ENCODE measurements at regions not wholly inside any gene's neighbourhood (a gene's known extent, or its start where the extent isn't known, plus 50 kb on each side); places are given as distances from the start of the nearest gene placed in this dataset.

DNA sequence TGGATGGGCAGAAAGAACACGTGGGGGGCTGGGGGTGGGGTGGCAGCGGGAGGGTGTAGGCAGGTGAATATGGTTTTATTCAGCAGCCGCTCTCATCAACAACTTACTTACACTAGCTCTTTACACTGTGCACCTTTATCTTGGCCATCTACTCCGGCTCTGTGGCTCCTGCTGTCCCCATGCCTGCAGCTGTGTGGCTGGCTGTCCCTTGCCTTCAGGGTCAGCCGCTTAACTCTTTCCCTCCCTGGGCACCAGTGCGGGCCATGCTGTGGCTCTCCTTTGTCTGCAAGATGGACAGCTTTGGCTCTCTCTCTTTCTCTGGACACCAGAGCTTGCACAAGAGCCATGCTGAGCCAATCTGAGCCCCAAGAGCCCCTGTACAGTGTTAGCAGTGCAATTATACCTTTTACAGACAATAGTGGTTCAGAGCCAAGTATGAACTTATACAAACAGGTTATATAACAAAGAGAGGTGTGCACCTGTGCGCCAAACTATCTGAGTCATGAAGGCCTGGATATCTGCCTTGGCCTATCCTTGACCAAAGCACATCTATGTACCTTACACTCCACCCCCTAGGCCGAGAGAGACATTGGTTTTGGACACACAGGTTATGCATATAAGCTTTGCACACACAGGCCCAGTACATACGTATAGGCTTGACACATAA is 94.3 kb upstream of the CTSC start:
- no peak overlapping the region for H3K4me2 ChIP-seq (ENCODE audit: low read length)
- intact Hi-C loops (cut with micrococcal nuclease), result no loop called here
- H3K79me2 ChIP-seq (ENCODE audit: insufficient read depth, low read length), result no peaks in the 10 kb centered on the region
- ChIA-PET RAD21 (ENCODE audit: low non-redundant PET in 1 of 2, low total read pairs in 2 of 2, uncharacterized antibody in 2 of 2, unreplicated experiment in 2 of 2) (no interaction called here), CTCF (no interaction called here), POLR2A (no interaction called here)
- no peak for ATAC-seq
- no peak overlapping the region for H3K4me3 ChIP-seq (replicated peaks in 1 of 2; ENCODE audit: low read depth in 1 of 2, low read length in 2 of 2)
- H3K36me3 ChIP-seq (ENCODE audit: control insufficient read depth in 1 of 2, insufficient read depth in 2 of 2, low read length in 2 of 2), result no peaks in the 10 kb centered on the region
- no peaks in the 10 kb centered on the region for H4K20me1 ChIP-seq (ENCODE audit: insufficient read depth)
- no peaks in the 10 kb centered on the region for H3K27me3 ChIP-seq (ENCODE audit: insufficient read depth, low read length)
- BruUV-seq (replicated peaks), result no TSS peak
- no peak overlapping the region for H3K27ac ChIP-seq (ENCODE audit: low read depth, low read length)
- no peaks in the 10 kb centered on the region for H3K9me3 ChIP-seq (ENCODE audit: control insufficient read depth in 1 of 2, insufficient read depth in 1 of 2, low read depth in 1 of 2, low read length in 2 of 2)
- no peaks in the 10 kb centered on the region for H3K9me2 ChIP-seq (ENCODE audit: insufficient read depth)
- no peak overlapping the region for H3K9ac ChIP-seq (ENCODE audit: low read length)
- H3K4me1 ChIP-seq (ENCODE audit: control insufficient read depth in 1 of 2, insufficient read depth in 2 of 2, low read length in 2 of 2), result no peaks in the 10 kb centered on the region
- TF ChIP-seq CBX3 (IDR thresholded peaks at IDR 0.05; ENCODE audit: low read depth) (no peak), TCF7L2 (IDR thresholded peaks at IDR 0.05; ENCODE audit: borderline replicate concordance, extremely low read depth, insufficient read depth, insufficient read length) (no peak), RAD21 (IDR thresholded peaks at IDR 0.05; ENCODE audit: low read depth) (no peak), EZH2 (IDR thresholded peaks at IDR 0.05) (no peak), POLR2AphosphoS5 (IDR thresholded peaks at IDR 0.05; ENCODE audit: low read depth, low read length) (no peak), YY1 (IDR thresholded peaks at IDR 0.05; ENCODE audit: extremely low read depth, insufficient replicate concordance, low read depth, low read length) (no peak), ELF1 (IDR thresholded peaks at IDR 0.05; ENCODE audit: borderline replicate concordance, low read depth) (no peak)
- TF ChIP-seq, protein P1, sequence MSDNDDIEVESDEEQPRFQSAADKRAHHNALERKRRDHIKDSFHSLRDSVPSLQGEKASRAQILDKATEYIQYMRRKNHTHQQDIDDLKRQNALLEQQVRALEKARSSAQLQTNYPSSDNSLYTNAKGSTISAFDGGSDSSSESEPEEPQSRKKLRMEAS (IDR thresholded peaks at IDR 0.05), result no peak
- no peak overlapping the region for H2AFZ ChIP-seq (ENCODE audit: low read depth, low read length, poor library complexity, severe bottlenecking)
- DNase-seq (ENCODE audit: low read depth, low spot score), result no peak

DNA sequence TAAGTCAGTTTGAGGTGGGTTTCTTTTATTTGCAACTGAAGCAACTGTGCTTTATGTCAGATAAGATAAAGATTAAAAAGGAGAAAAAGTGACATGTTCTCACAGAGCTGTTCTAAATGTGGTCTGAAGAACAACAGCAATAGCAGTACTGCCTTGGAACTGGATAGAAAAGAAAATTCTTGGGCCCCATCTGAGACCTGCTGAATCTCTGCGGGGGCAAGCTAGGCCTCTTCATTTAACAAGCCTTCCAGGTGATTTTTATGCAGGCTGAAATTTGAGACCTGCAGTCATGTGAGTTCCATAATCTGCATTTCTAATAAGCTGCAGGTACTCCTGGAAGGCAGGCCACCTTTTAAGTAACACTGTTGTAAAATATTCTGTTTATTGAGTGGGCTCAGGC is 91.4 kb upstream of the CTSC start:
- no peaks in the 10 kb centered on the region for H3K36me3 ChIP-seq (ENCODE audit: control insufficient read depth in 1 of 2, insufficient read depth in 2 of 2, low read length in 2 of 2)
- no peak overlapping the region for H3K9ac ChIP-seq (ENCODE audit: low read length)
- ChIA-PET POLR2A (no interaction called here), CTCF (no interaction called here), RAD21 (ENCODE audit: low non-redundant PET in 1 of 2, low total read pairs in 2 of 2, uncharacterized antibody in 2 of 2, unreplicated experiment in 2 of 2) (no interaction called here)
- DNase-seq (ENCODE audit: low read depth, low spot score) (no peak), ATAC-seq (no peak)
- no peaks in the 10 kb centered on the region for H3K9me3 ChIP-seq (ENCODE audit: control insufficient read depth in 1 of 2, insufficient read depth in 1 of 2, low read depth in 1 of 2, low read length in 2 of 2)
- H2AFZ ChIP-seq (ENCODE audit: low read depth, low read length, poor library complexity, severe bottlenecking), result no peak overlapping the region
- BruUV-seq (replicated peaks), result no TSS peak
- no peak overlapping the region for H3K4me3 ChIP-seq (replicated peaks in 1 of 2; ENCODE audit: low read depth in 1 of 2, low read length in 2 of 2)
- no peak overlapping the region for H3K4me2 ChIP-seq (ENCODE audit: low read length)
- no peaks in the 10 kb centered on the region for H3K9me2 ChIP-seq (ENCODE audit: insufficient read depth)
- H3K79me2 ChIP-seq (ENCODE audit: insufficient read depth, low read length), result no peaks in the 10 kb centered on the region
- H3K27me3 ChIP-seq (ENCODE audit: insufficient read depth, low read length), result no peaks in the 10 kb centered on the region
- no peaks in the 10 kb centered on the region for H3K4me1 ChIP-seq (ENCODE audit: control insufficient read depth in 1 of 2, insufficient read depth in 2 of 2, low read length in 2 of 2)
- no peak overlapping the region for H3K27ac ChIP-seq (ENCODE audit: low read depth, low read length)
- TF ChIP-seq FOSL1 (IDR thresholded peaks at IDR 0.05; ENCODE audit: low read depth) (no peak), YY1 (IDR thresholded peaks at IDR 0.05; ENCODE audit: extremely low read depth, insufficient replicate concordance, low read depth, low read length) (no peak), RAD21 (IDR thresholded peaks at IDR 0.05; ENCODE audit: low read depth) (no peak), SP1 (IDR thresholded peaks at IDR 0.05; ENCODE audit: low read depth) (no peak), SIN3A (IDR thresholded peaks at IDR 0.05; ENCODE audit: low read depth) (no peak), CBX3 (IDR thresholded peaks at IDR 0.05; ENCODE audit: low read depth) (no peak), EZH2 (IDR thresholded peaks at IDR 0.05) (no peak), JUND (IDR thresholded peaks at IDR 0.05) (no peak), ELF1 (IDR thresholded peaks at IDR 0.05; ENCODE audit: borderline replicate concordance, low read depth) (no peak), EZH2phosphoT487 (IDR thresholded peaks at IDR 0.05; ENCODE audit: borderline replicate concordance) (no peak), EGR1 (IDR thresholded peaks at IDR 0.05; ENCODE audit: low read depth) (no peak), POLR2AphosphoS5 (IDR thresholded peaks at IDR 0.05; ENCODE audit: low read depth, low read length) (no peak), CEBPB (IDR thresholded peaks at IDR 0.05; ENCODE audit: low read depth) (no peak), ZFX (IDR thresholded peaks at IDR 0.05) (no peak), ZNF274 (IDR thresholded peaks at IDR 0.05; ENCODE audit: low read depth, low read length) (no peak), SRF (IDR thresholded peaks at IDR 0.05; ENCODE audit: low read depth) (no peak)
- TF ChIP-seq, protein P1 (IDR thresholded peaks at IDR 0.05), result no peak
- TF ChIP-seq, protein P2, sequence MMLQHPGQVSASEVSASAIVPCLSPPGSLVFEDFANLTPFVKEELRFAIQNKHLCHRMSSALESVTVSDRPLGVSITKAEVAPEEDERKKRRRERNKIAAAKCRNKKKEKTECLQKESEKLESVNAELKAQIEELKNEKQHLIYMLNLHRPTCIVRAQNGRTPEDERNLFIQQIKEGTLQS (IDR thresholded peaks at IDR 0.05), result no peak
- TF ChIP-seq, protein P3, sequence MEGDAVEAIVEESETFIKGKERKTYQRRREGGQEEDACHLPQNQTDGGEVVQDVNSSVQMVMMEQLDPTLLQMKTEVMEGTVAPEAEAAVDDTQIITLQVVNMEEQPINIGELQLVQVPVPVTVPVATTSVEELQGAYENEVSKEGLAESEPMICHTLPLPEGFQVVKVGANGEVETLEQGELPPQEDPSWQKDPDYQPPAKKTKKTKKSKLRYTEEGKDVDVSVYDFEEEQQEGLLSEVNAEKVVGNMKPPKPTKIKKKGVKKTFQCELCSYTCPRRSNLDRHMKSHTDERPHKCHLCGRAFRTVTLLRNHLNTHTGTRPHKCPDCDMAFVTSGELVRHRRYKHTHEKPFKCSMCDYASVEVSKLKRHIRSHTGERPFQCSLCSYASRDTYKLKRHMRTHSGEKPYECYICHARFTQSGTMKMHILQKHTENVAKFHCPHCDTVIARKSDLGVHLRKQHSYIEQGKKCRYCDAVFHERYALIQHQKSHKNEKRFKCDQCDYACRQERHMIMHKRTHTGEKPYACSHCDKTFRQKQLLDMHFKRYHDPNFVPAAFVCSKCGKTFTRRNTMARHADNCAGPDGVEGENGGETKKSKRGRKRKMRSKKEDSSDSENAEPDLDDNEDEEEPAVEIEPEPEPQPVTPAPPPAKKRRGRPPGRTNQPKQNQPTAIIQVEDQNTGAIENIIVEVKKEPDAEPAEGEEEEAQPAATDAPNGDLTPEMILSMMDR (IDR thresholded peaks at IDR 0.05 in 2 of 3, conservative IDR thresholded peaks at IDR 0.05 in 1 of 3; ENCODE audit: borderline replicate concordance in 1 of 3, insufficient read depth in 1 of 3, low read depth in 2 of 3, low read length in 2 of 3), result no peak
- no peaks in the 10 kb centered on the region for H4K20me1 ChIP-seq (ENCODE audit: insufficient read depth)
- intact Hi-C loops (cut with micrococcal nuclease), result no loop called here

Data from HCT116 (cell line).